GM23248 (cell line): ENCODE measurements at regions not wholly inside any gene's neighbourhood (a gene's known extent, or its start where the extent isn't known, plus 50 kb on each side); places are given as distances from the start of the nearest gene placed in this dataset.
"Not testable (repeated sequence)": the region's sequence is repeated elsewhere in the genome, so short reads cannot be mapped to it uniquely, and the experiment has no call there.

Experiments used
- DNase-seq: peaks from one replicate; pipeline ENCODE4 v3.0.0-alpha.2; 2015
- H2AFZ ChIP-seq: fragments of 200-600 bp; sonication (generic); 2 replicates; pipeline ENCODE4 v1.6.1; 2016; ENCODE audit warnings: antibody characterized with exemption
- H3F3A ChIP-seq: fragments of 200-600 bp; sonication (generic); 2 replicates; pipeline ENCODE4 v1.6.1; 2016; ENCODE audit warnings: mild to moderate bottlenecking, antibody characterized with exemption, mixed run types; ENCODE audit not compliant: insufficient read depth
- H3K27ac ChIP-seq: fragments of 200-600 bp; sonication (generic); 2 replicates; pipeline ENCODE4 v1.5.1; 2016; ENCODE audit warnings: mild to moderate bottlenecking
- H3K27me3 ChIP-seq: fragments of 200-600 bp; sonication (generic); replicated peaks from 2 replicates; pipeline ENCODE4 v1.6.1; 2016; ENCODE audit warnings: mild to moderate bottlenecking; ENCODE audit not compliant: insufficient read depth
- H3K36me3 ChIP-seq: fragments of 200-600 bp; sonication (generic); 2 replicates; pipeline ENCODE4 v1.6.1; 2016; ENCODE audit warnings: low read depth, mild to moderate bottlenecking
- H3K4me1 ChIP-seq: fragments of 200-600 bp; sonication (generic); 2 replicates; pipeline ENCODE4 v1.6.1; 2016; ENCODE audit warnings: mild to moderate bottlenecking; ENCODE audit not compliant: insufficient read depth
- H3K4me2 ChIP-seq: fragments of 200-600 bp; sonication (generic); one replicate; pipeline ENCODE4 v1.6.1; 2016; ENCODE audit warnings: mild to moderate bottlenecking; ENCODE audit not compliant: unreplicated experiment
- H3K4me3 ChIP-seq: fragments of 200-600 bp; sonication (generic); 2 replicates; pipeline ENCODE4 v1.5.1; 2016; ENCODE audit warnings: mild to moderate bottlenecking
- H3K79me2 ChIP-seq: fragments of 200-600 bp; sonication (generic); 2 replicates; pipeline ENCODE4 v1.6.1; 2016; ENCODE audit warnings: mild to moderate bottlenecking; ENCODE audit not compliant: insufficient read depth
- H3K9ac ChIP-seq: fragments of 200-600 bp; sonication (generic); 2 replicates; pipeline ENCODE4 v1.6.1; 2016; ENCODE audit warnings: mild to moderate bottlenecking
- H3K9me2 ChIP-seq: fragments of 200-600 bp; sonication (generic); 2 replicates; pipeline ENCODE4 v1.6.1; 2016; ENCODE audit warnings: mixed run types, mild to moderate bottlenecking, moderate library complexity; ENCODE audit not compliant: insufficient read depth
- H3K9me3 ChIP-seq: fragments of 200-600 bp; sonication (generic); one replicate; pipeline ENCODE4 v1.6.1; 2017; ENCODE audit warnings: low read depth
- H4K20me1 ChIP-seq: fragments of 200-600 bp; sonication (generic); 2 replicates; pipeline ENCODE4 v1.6.0; 2016; ENCODE audit not compliant: insufficient read depth
- WGBS, 2 experiments: methylation state at CpG; one replicate each; pipeline ENCODE4 v1.1.6; 2015 to 2017; ENCODE audit warnings: low lambda C conversion rate in 2 of 2, low coverage in 1 of 2; ENCODE audit errors: missing lambda C conversion rate in 2 of 2; 5-methylcytosine and 5-hydroxymethylcytosine counted together
- in situ Hi-C: fragments of 300-500 bp; cut with MboI; formaldehyde crosslinking; loops from 2 replicates; pipeline ENCODE4 v1.15.0; 2020

DNA sequence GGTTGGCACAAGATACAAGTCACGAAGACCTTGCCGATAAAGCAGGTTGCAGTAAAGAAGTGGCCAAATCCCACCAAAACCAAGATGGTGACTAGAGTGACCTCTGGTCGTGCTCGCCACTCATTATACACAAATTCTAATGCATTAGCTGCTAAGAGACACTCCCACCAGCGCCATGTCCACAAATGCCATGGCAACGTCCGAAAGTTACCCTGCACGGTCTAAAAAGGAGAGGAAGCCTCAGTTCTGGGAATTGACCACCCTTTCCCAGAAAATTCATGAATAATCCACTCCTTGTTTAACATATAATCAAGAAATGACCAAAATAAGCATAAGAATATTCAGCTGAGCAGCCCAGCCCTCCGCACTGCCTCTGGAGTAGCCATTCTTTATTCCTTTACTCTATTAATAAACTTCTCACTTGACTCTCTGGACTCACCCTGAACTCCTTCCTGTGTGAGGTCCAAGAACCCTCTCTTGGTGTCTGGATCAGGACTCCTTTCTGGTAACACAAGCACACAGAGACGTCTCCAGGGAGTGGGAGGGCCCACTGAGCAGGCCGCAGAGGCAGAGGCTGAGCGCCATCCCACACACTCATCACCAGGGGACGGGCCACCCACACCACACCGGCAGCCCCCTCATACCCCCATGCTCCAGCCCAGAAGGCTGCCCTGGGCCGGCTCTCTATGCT lies 5431.8 kb upstream of the TPTE start:
- H3K36me3 ChIP-seq, H3K27ac ChIP-seq, H3F3A ChIP-seq, H3K79me2 ChIP-seq, H3K27me3 ChIP-seq, H3K9ac ChIP-seq, DNase-seq, H3K9me3 ChIP-seq, H2AFZ ChIP-seq, in situ Hi-C loops, H3K4me1 ChIP-seq, H3K4me3 ChIP-seq, H3K9me2 ChIP-seq, H4K20me1 ChIP-seq, H3K4me2 ChIP-seq: not testable (repeated sequence)
- 49 to 63% methylated on average over 2 to 4 of the region's 15 CpGs for WGBS, 2 experiments

DNA sequence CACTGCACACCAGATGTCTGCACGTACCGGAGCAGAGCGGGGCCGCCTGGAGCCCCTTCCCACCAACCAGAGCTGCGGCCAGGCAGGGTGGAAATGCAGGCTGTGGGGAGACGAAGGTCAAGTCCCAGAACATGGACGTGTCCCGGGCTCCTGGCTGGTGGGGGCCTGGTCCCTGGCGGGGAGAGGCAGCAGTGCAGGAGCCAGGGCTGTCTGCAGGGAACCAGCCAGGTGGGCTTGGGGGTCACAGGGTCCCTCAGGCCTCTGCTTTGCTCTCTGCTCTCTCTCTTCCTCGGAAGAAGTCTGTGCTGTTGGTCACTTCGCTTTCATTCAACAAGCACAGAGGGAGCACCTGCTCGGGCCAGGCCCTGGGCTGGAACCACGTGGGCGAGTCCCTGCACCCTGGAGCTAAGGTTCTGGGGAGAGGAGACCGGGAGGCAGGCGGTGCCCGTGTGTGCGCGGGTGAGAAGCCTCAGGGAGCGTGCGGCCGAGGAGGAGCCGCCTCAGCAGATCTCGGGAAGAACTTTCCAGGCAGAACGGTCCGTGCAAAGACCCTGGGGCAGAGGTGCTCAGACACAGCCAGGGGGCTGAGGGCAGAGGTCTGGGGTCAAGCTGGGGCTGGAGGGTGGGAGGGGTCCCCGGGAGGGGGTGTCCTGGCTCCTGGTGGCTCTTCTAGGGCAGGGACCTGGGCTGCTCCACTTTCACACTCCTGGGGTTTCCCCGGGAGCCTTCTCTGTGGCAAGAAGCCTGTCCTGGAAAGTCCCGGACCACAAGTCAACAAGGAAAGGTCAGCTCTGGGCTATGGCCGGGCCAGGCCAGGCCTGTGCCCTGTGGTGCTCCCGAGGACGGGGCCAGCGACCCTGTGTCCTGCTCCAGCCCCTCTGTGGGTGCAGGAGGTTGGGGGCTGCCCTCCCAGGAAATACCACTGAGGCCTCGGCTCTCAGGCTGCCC lies 5431.0 kb upstream of the TPTE start:
- H3K79me2 ChIP-seq, H3K36me3 ChIP-seq, H3K4me3 ChIP-seq, H3K4me2 ChIP-seq, H3K9me2 ChIP-seq, H3K27me3 ChIP-seq, in situ Hi-C loops, H4K20me1 ChIP-seq, H3K9me3 ChIP-seq, H3K27ac ChIP-seq, H3K4me1 ChIP-seq, DNase-seq, H2AFZ ChIP-seq, H3K9ac ChIP-seq, H3F3A ChIP-seq: not testable (repeated sequence)
- WGBS, 2 experiments = 83 to 86% methylated on average over 9 to 17 of the region's 34 CpGs

DNA sequence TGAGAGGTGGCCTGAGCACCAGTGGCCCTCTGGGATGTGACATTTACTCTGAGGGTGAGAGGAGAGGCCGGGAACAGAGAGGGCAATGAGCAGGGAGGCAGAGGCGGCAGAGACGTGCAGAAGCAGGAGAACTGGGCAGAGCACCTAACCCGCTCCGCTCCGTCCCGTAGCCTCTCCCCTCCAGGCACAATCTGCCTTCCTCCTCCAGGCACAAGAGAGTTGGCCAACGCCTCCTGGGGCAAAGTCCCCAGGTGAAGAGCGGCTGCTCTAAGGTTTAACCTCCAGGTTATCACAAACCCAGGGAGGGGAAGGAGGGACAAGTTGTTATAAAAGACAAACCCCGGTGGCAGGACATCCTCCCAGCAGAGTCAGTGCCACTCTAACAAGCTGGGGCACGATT lies 5430.1 kb upstream of the TPTE start:
- H3K9ac ChIP-seq, in situ Hi-C loops, H3K4me2 ChIP-seq, H3K4me3 ChIP-seq, H3K36me3 ChIP-seq, H3K79me2 ChIP-seq, H3K9me2 ChIP-seq, H3K4me1 ChIP-seq, H3K9me3 ChIP-seq, DNase-seq, H3F3A ChIP-seq, H3K27me3 ChIP-seq, H4K20me1 ChIP-seq, H2AFZ ChIP-seq, H3K27ac ChIP-seq: not testable (repeated sequence)
- WGBS, 2 experiments = no CpG with 5 or more reads among the region's 11 CpGs

DNA sequence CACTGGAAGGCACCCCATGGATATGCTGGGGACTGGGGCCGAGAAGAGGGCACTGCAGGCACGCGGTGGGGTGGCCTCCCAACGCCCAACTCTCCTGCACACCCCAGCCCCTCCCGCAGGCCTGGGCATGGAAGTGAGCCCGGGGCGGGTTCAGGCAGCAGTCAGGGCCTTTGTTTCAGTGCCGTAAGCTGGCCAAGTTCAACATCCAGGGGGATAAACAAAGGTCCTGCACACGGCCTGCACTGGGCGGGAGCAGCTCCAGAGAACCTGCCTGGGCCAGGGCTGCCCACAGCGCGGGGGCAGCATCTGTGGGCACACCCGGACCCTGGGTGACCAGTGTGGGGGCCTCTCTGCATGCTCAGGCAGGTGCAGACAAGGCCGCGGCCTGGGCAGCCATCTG lies 5425.8 kb upstream of the TPTE start:
- H3K79me2 ChIP-seq, H2AFZ ChIP-seq, H4K20me1 ChIP-seq, DNase-seq, in situ Hi-C loops, H3K36me3 ChIP-seq, H3K4me3 ChIP-seq, H3K9me3 ChIP-seq, H3K9me2 ChIP-seq, H3K4me1 ChIP-seq, H3K27ac ChIP-seq, H3K4me2 ChIP-seq, H3F3A ChIP-seq, H3K9ac ChIP-seq, H3K27me3 ChIP-seq: not testable (repeated sequence)
- 80 to 100% methylated on average over 1 of the region's 15 CpGs for WGBS, 2 experiments

DNA sequence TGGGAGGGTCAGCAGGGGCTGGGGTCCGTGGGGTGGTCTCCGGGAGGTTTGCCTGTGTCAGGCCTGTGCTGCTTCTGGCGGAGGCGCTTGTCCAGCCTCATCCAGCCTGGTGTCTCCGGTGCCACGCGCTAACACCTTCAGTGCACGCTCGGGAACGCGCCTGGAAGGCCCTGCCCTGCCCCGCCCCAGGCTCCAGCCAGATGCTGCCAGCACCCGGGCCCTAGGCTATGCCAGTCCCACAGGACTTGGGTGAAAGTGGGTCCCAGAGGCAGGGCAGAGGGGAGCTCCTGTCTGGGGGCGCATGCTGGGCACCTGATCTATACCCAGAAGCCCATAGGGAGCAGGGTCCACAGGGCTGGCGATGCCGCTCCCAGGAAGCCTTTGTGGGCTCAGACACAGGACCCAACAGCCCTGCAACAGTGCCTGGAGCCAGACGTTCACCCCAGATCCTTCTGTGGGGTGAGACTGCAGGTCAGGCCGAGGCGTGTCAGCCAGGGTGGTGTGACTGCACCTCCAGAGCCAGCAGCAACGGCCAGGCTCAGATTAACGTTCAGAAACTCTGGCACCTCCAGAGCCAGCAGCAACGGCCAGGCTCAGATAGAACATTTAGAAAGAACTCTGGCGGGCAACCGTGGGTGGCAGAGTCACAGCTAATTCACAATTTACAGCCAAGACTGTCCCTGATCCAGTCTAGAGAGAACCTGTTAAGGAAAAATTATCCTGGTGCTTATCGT lies 5423.2 kb upstream of the TPTE start:
- not testable (repeated sequence) for H3K27me3 ChIP-seq

DNA sequence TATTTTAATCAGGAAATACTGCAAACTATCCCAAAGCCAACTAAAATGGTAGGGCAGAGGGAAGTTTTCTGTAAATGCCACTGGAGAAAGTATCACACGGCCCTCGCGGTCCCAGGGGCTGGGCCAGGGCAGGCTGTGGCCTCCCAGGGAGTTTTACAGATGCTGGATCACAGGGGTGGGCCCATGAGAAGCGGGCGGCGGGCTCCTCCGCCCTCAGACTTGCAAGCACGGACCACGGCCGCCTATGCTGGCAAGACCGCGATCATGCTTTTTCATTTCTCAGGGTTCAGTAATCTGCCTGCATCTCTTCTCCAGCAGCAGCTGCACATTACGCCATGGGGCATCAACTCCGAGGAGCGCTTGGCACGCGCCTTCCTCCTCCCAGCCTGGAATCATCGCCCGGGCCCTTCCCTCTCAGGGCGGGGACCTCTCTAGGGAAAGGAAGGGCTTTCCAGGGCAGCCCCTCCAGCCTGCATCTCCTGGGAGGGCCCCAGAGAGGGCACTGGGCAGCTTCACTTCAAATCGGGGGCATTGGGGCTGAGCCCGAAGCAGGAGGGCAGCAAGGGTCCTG lies 5420.7 kb upstream of the TPTE start:
- H3K36me3 ChIP-seq, H3K27ac ChIP-seq, H3K9me2 ChIP-seq, H4K20me1 ChIP-seq, H3K4me3 ChIP-seq, H3K27me3 ChIP-seq, H3F3A ChIP-seq, H2AFZ ChIP-seq, H3K9me3 ChIP-seq, H3K4me2 ChIP-seq, H3K79me2 ChIP-seq, H3K9ac ChIP-seq, DNase-seq, in situ Hi-C loops, H3K4me1 ChIP-seq: not testable (repeated sequence)
- WGBS, 2 experiments = no CpG with 5 or more reads among the region's 22 CpGs

More for the DNA sequence above, 5423.2 kb upstream of the TPTE start:
- H4K20me1 ChIP-seq, DNase-seq, H2AFZ ChIP-seq, H3K36me3 ChIP-seq, H3K4me2 ChIP-seq, H3K4me3 ChIP-seq, H3K9me3 ChIP-seq, H3K9me2 ChIP-seq, H3K9ac ChIP-seq, H3K79me2 ChIP-seq, in situ Hi-C loops, H3K27ac ChIP-seq, H3F3A ChIP-seq, H3K4me1 ChIP-seq: not testable (repeated sequence)
- WGBS, 2 experiments = 90% methylated on average over 2 of the region's 25 CpGs; no CpG with 5 or more reads in 1 of the 2 experiments

DNA sequence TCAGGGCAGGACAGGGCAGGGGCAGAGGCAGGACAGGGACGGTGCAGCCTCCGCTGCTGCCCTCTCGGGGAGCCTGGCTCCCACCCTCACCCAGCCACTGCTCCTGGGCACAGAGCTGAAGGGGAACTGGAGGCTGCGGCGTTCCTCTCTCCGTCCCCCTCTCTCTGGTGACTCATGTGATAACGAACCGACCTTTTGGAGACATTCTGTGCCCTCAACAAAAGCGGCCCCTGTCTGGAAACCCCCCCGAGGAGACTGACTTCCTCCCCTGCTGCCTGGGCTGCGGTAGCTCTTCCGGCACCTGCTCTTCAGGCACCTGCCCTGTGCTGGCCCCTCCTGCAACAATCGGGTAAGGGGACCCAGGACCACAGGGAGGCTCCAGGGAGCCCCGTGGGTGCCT lies 5419.6 kb upstream of the TPTE start:
- H3K9me2 ChIP-seq, DNase-seq, H3K27me3 ChIP-seq, H3K27ac ChIP-seq, H3K4me1 ChIP-seq, in situ Hi-C loops, H4K20me1 ChIP-seq, H3K9ac ChIP-seq, H3K9me3 ChIP-seq, H3K4me2 ChIP-seq, H3K4me3 ChIP-seq, H3K36me3 ChIP-seq, H3K79me2 ChIP-seq, H2AFZ ChIP-seq, H3F3A ChIP-seq: not testable (repeated sequence)
- 78% methylated on average over 6 of the region's 14 CpGs; no CpG with 5 or more reads in 1 of the 2 experiments for WGBS, 2 experiments
